ENCODE measurements at regions not wholly inside any gene's neighbourhood (a gene's known extent, or its start where the extent isn't known, plus 50 kb on each side); places are given as distances from the start of the nearest gene placed in this dataset.

DNA sequence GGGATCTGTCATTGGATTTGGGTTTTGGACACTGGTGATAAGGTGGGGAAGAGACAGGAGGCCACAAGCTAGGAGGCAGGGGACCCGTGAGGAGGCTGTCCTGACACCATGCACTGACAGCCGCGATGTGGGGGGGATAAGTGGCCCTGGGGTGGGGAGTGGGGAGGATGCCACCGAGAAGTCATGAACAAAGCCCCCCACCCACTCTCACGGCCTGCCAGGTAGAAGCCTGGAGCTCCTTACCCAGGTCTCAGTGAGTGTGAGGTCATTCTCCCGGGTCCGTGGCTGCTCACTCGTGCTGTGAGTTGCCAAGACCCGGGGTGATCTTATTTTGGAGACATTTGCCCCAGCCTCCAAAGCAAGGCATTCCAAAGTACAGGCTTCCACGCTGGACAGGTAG is 165.9 kb upstream of the TNRC6C start:
- peaks cover 6% of the 10 kb centered on the region for H3K27me3 ChIP-seq (ENCODE audit: insufficient read depth, low read length)
- H4K20me1 ChIP-seq (ENCODE audit: insufficient read depth, low read length), result no peaks in the 10 kb centered on the region
- no peak overlapping the region for H3K4me2 ChIP-seq (ENCODE audit: insufficient read depth, low read length)
- H3K4me1 ChIP-seq (ENCODE audit: insufficient read depth, low read length), result peaks cover 9% of the 10 kb centered on the region
- H3K27ac ChIP-seq (ENCODE audit: low read depth, low read length), result no peak overlapping the region
- no peaks in the 10 kb centered on the region for H3K79me2 ChIP-seq (ENCODE audit: insufficient read depth, low read length)
- DNase-seq (ENCODE audit: insufficient read length, low spot score, missing footprints), result no peak
- TF ChIP-seq, protein P1, sequence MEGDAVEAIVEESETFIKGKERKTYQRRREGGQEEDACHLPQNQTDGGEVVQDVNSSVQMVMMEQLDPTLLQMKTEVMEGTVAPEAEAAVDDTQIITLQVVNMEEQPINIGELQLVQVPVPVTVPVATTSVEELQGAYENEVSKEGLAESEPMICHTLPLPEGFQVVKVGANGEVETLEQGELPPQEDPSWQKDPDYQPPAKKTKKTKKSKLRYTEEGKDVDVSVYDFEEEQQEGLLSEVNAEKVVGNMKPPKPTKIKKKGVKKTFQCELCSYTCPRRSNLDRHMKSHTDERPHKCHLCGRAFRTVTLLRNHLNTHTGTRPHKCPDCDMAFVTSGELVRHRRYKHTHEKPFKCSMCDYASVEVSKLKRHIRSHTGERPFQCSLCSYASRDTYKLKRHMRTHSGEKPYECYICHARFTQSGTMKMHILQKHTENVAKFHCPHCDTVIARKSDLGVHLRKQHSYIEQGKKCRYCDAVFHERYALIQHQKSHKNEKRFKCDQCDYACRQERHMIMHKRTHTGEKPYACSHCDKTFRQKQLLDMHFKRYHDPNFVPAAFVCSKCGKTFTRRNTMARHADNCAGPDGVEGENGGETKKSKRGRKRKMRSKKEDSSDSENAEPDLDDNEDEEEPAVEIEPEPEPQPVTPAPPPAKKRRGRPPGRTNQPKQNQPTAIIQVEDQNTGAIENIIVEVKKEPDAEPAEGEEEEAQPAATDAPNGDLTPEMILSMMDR (IDR thresholded peaks at IDR 0.05; ENCODE audit: extremely low read depth, low read depth, low read length), result no peak
- no peaks in the 10 kb centered on the region for H3K9me3 ChIP-seq (ENCODE audit: low read depth, low read length)
- H3K36me3 ChIP-seq (ENCODE audit: insufficient read depth, low read length), result no peaks in the 10 kb centered on the region
- no peak overlapping the region for H2AFZ ChIP-seq (ENCODE audit: low read length)
- no peak overlapping the region for H3K4me3 ChIP-seq (ENCODE audit: insufficient read depth, low read length)

DNA sequence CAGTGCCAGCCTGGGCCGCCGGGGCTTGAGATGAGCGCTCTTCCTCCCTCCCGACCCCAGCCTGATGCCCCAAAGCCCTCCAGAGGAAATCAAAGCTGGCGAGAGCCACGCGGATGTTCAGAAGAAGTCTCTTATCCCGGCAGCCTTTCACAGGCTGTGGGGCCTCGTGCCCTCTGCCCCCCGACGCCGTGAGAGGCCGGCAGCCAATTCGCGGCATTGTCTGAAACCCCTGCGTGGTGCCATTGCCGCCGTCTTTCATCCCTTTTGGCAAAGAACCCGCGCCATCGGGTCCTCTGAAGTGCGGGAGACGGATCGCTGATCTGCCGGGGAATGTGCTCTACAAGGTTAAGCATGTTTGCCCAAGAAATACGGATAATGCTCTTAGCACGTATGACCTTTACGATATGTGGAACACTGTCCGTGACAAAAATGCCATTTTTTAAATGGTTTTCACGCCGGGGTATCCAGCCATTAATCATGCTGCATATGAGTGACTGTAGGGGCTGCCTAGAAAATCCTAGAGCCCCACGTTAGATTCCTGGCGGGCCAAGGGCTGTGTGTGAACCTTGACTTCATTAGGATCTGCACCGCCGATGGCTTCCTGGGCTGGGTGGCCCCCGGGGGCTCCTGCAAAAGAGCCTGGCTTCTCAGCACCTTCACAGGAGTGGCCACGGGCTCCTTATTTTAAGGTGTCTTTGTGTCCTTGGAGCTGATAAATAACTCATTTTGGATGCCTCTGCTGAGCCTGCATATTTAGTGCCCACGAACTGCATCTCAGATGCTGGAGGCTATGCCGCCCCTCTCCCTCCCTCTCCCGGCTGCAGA is 165.1 kb upstream of the TNRC6C start:
- H3K4me3 ChIP-seq (ENCODE audit: insufficient read depth, low read length), result no peak overlapping the region
- H3K79me2 ChIP-seq (ENCODE audit: insufficient read depth, low read length), result no peaks in the 10 kb centered on the region
- H2AFZ ChIP-seq (ENCODE audit: low read length), result no peak overlapping the region
- H3K27ac ChIP-seq (ENCODE audit: low read depth, low read length), result no peak overlapping the region
- H3K9me3 ChIP-seq (ENCODE audit: low read depth, low read length), result no peaks in the 10 kb centered on the region
- H3K36me3 ChIP-seq (ENCODE audit: insufficient read depth, low read length), result no peaks in the 10 kb centered on the region
- peaks cover 6% of the 10 kb centered on the region for H3K27me3 ChIP-seq (ENCODE audit: insufficient read depth, low read length)
- TF ChIP-seq, protein P1 (IDR thresholded peaks at IDR 0.05; ENCODE audit: extremely low read depth, low read depth, low read length), result no peak
- no peak overlapping the region for H3K4me2 ChIP-seq (ENCODE audit: insufficient read depth, low read length)
- DNase-seq (ENCODE audit: insufficient read length, low spot score, missing footprints), result peak; percentile 62
- no peaks in the 10 kb centered on the region for H4K20me1 ChIP-seq (ENCODE audit: insufficient read depth, low read length)
- peaks cover 9% of the 10 kb centered on the region for H3K4me1 ChIP-seq (ENCODE audit: insufficient read depth, low read length)

DNA sequence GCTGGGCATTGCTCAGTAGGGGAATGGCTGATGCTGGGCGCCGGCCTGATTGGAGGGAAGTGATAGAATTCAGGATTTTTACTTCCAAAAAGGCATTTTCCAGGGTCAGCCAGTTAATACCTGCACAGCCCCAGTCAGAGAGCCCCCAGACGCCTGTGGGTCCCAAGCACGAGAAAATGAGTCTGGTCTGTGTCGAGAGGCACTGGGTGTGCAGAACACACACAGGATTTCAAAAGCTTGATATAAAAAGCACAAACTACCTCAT is 164.6 kb upstream of the TNRC6C start:
- TF ChIP-seq, protein P1 (IDR thresholded peaks at IDR 0.05; ENCODE audit: extremely low read depth, low read depth, low read length), result no peak
- Histone ChIP-seq H3K4me1 (ENCODE audit: insufficient read depth, low read length) (peaks cover 9% of the 10 kb centered on the region), H3K9me3 (ENCODE audit: low read depth, low read length) (no peaks in the 10 kb centered on the region), H3K79me2 (ENCODE audit: insufficient read depth, low read length) (no peaks in the 10 kb centered on the region), H2AFZ (ENCODE audit: low read length) (no peak overlapping the region), H3K27me3 (ENCODE audit: insufficient read depth, low read length) (peaks cover 6% of the 10 kb centered on the region), H3K36me3 (ENCODE audit: insufficient read depth, low read length) (no peaks in the 10 kb centered on the region), H3K4me3 (ENCODE audit: insufficient read depth, low read length) (no peak overlapping the region), H3K4me2 (ENCODE audit: insufficient read depth, low read length) (no peak overlapping the region), H4K20me1 (ENCODE audit: insufficient read depth, low read length) (no peaks in the 10 kb centered on the region), H3K27ac (ENCODE audit: low read depth, low read length) (no peak overlapping the region)
- DNase-seq (ENCODE audit: insufficient read length, low spot score, missing footprints), result no peak

DNA sequence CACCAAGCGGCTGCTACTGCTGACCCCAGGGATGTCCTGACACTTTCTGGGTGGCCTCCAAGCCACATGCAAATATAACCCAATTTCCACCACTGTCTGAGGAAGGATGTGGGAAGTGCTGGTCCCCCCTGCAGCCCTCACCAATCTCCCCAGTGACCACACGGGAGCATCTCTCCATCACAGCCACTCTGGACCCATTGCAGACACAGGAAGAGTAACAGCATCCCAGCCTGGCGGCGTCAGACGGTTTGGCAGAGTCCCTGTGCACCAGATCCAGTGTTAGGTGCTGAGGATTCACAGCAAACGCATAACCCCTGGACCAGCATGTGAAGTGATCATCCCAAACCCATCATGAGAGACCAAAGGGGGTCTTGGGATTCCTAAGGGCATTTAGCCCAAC is 163.7 kb upstream of the TNRC6C start:
- Histone ChIP-seq H3K27me3 (ENCODE audit: insufficient read depth, low read length) (peaks cover 5% of the 10 kb centered on the region), H3K4me1 (ENCODE audit: insufficient read depth, low read length) (peaks cover 9% of the 10 kb centered on the region), H3K27ac (ENCODE audit: low read depth, low read length) (no peak overlapping the region), H3K36me3 (ENCODE audit: insufficient read depth, low read length) (no peaks in the 10 kb centered on the region), H3K9me3 (ENCODE audit: low read depth, low read length) (no peaks in the 10 kb centered on the region), H2AFZ (ENCODE audit: low read length) (no peak overlapping the region), H3K4me2 (ENCODE audit: insufficient read depth, low read length) (no peak overlapping the region), H4K20me1 (ENCODE audit: insufficient read depth, low read length) (no peaks in the 10 kb centered on the region), H3K79me2 (ENCODE audit: insufficient read depth, low read length) (no peaks in the 10 kb centered on the region), H3K4me3 (ENCODE audit: insufficient read depth, low read length) (no peak overlapping the region)
- DNase-seq (ENCODE audit: insufficient read length, low spot score, missing footprints), result no peak
- TF ChIP-seq, protein P1 (IDR thresholded peaks at IDR 0.05; ENCODE audit: extremely low read depth, low read depth, low read length), result no peak
